HCT116 (cell line): ENCODE measurements at regions not wholly inside any gene's neighbourhood (a gene's known extent, or its start where the extent isn't known, plus 50 kb on each side); places are given as distances from the start of the nearest gene placed in this dataset.

Source experiments
- CEBPB ChIP-seq: IDR thresholded peaks from 2 replicates; pipeline ENCODE4 v1.6.1; 2012; ENCODE audit warnings: low read depth
- EZH2 ChIP-seq: fragments of 200-600 bp; sonication (generic); IDR thresholded peaks from 2 replicates; pipeline ENCODE4 v1.6.1; 2017; ENCODE audit warnings: antibody characterized with exemption, mixed run types
- EZH2phosphoT487 ChIP-seq: fragments of 200-600 bp; IDR thresholded peaks from 2 replicates; pipeline ENCODE4 v1.6.1; 2018; ENCODE audit warnings: antibody characterized with exemption, borderline replicate concordance
- POLR2A ChIP-seq: IDR thresholded peaks from 2 replicates; pipeline ENCODE4 v1.7.0; 2011; ENCODE audit warnings: borderline replicate concordance; ENCODE audit not compliant: insufficient read depth, insufficient read length; ENCODE audit errors: extremely low read depth
- POLR2AphosphoS5 ChIP-seq: IDR thresholded peaks from 2 replicates; pipeline ENCODE4 v1.6.1; 2011; ENCODE audit warnings: mild to moderate bottlenecking, low read depth, low read length, moderate library complexity
- RAD21 ChIP-seq: IDR thresholded peaks from 2 replicates; pipeline ENCODE4 v1.6.1; 2012; ENCODE audit warnings: low read depth, mild to moderate bottlenecking
- REST ChIP-seq: IDR thresholded peaks from 2 replicates; pipeline ENCODE4 v1.6.1; 2012; ENCODE audit warnings: low read depth
- SP1 ChIP-seq: IDR thresholded peaks from 2 replicates; pipeline ENCODE4 v1.6.1; 2012; ENCODE audit warnings: low read depth
- SRF ChIP-seq: IDR thresholded peaks from 2 replicates; pipeline ENCODE4 v1.6.1; 2012; ENCODE audit warnings: low read depth
- ZFX ChIP-seq: fragments of 450-650 bp; IDR thresholded peaks from 2 replicates; pipeline ENCODE4 v1.6.1; 2017
- TF ChIP-seq, protein P1 (sequence below), 3 experiments: fragments of 200-600 bp in 1 of 3; sonication (generic) in 1 of 3; IDR thresholded peaks in 2 of 3; conservative IDR thresholded peaks in 1 of 3; 2 replicates each; pipeline ENCODE4 v1.5.1; 2012 to 2017; ENCODE audit warnings: low read depth in 2 of 3, low read length in 2 of 3, antibody characterized with exemption in 1 of 3, borderline replicate concordance in 1 of 3, control low read depth in 1 of 3, mild to moderate bottlenecking in 1 of 3, mixed read lengths in 1 of 3, mixed run types in 1 of 3, moderate library complexity in 1 of 3; ENCODE audit not compliant: insufficient read depth in 1 of 3
- TF ChIP-seq, protein P2 (sequence below): IDR thresholded peaks from 2 replicates; pipeline ENCODE4 v1.6.1; 2011; ENCODE audit warnings: mild to moderate bottlenecking, low read length, moderate library complexity; ENCODE audit not compliant: insufficient replicate concordance; ENCODE audit errors: extremely low read depth

- no peak for TF ChIP-seq SP1
- TF ChIP-seq POLR2A = no peak
- TF ChIP-seq, protein P1, sequence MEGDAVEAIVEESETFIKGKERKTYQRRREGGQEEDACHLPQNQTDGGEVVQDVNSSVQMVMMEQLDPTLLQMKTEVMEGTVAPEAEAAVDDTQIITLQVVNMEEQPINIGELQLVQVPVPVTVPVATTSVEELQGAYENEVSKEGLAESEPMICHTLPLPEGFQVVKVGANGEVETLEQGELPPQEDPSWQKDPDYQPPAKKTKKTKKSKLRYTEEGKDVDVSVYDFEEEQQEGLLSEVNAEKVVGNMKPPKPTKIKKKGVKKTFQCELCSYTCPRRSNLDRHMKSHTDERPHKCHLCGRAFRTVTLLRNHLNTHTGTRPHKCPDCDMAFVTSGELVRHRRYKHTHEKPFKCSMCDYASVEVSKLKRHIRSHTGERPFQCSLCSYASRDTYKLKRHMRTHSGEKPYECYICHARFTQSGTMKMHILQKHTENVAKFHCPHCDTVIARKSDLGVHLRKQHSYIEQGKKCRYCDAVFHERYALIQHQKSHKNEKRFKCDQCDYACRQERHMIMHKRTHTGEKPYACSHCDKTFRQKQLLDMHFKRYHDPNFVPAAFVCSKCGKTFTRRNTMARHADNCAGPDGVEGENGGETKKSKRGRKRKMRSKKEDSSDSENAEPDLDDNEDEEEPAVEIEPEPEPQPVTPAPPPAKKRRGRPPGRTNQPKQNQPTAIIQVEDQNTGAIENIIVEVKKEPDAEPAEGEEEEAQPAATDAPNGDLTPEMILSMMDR (IDR thresholded peaks at IDR 0.05 in 2 of 3, conservative IDR thresholded peaks at IDR 0.05 in 1 of 3; ENCODE audit: borderline replicate concordance in 1 of 3, insufficient read depth in 1 of 3, low read depth in 2 of 3, low read length in 2 of 3) = no peak
- TF ChIP-seq POLR2AphosphoS5 = no peak
- TF ChIP-seq SRF = no peak
- TF ChIP-seq, protein P2, sequence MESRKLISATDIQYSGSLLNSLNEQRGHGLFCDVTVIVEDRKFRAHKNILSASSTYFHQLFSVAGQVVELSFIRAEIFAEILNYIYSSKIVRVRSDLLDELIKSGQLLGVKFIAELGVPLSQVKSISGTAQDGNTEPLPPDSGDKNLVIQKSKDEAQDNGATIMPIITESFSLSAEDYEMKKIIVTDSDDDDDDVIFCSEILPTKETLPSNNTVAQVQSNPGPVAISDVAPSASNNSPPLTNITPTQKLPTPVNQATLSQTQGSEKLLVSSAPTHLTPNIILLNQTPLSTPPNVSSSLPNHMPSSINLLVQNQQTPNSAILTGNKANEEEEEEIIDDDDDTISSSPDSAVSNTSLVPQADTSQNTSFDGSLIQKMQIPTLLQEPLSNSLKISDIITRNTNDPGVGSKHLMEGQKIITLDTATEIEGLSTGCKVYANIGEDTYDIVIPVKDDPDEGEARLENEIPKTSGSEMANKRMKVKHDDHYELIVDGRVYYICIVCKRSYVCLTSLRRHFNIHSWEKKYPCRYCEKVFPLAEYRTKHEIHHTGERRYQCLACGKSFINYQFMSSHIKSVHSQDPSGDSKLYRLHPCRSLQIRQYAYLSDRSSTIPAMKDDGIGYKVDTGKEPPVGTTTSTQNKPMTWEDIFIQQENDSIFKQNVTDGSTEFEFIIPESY = no peak
- no peak for TF ChIP-seq EZH2phosphoT487
- TF ChIP-seq EZH2 = no peak
- TF ChIP-seq REST = no peak
- TF ChIP-seq ZFX = no peak
- no peak for TF ChIP-seq CEBPB
- no peak for TF ChIP-seq RAD21
Measured at GRCh38 chr9:24073007-24073592, 247.1 kb upstream of the ELAVL2 start.
